T47D (cell line): ENCODE measurements at regions not wholly inside any gene's neighbourhood (a gene's known extent, or its start where the extent isn't known, plus 50 kb on each side); places are given as distances from the start of the nearest gene placed in this dataset.
"Not testable (repeated sequence)": the region's sequence is repeated elsewhere in the genome, so short reads cannot be mapped to it uniquely, and the experiment has no call there.

Experiments
- DNase-seq, 2 experiments: peaks; one replicate each; pipeline versions ENCODE4 v3.0.0 to v3.0.0-alpha.2; 2011 to 2012; ENCODE audit warnings: low read depth in 1 of 2, low spot score in 1 of 2
- JUND ChIP-seq: IDR thresholded peaks from 2 replicates; pipeline ENCODE4 v1.6.1; 2012; ENCODE audit warnings: low read depth
- in situ Hi-C: cut with HindIII; loops from 2 replicates; pipeline ENCODE4 v1.10.0; 2016; ENCODE audit warnings: low sequenced_read_pairs, low pct_unique_long_range_greater_than_20kb

DNA sequence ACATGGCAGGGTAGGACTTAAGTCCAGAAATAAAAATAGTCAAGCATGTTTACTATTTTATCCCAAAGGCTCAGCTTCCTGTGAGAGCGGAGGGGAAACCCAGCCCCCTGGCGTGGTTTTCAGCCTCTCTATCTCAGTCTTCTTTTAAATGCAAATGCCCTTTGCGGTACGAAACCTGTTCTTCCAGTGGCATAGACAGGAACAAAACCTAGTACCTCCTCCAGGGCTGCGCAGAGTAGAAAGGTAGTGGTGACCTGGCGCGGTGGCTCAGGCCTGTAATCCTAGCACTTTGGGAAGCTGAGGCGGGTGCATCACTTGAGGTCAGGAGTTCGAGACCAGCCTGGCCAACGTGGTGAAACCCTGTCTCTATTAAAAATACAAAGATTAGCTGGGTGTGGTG is 181.3 kb upstream of the FOXK1 start:
- TF ChIP-seq JUND = no peak
- DNase-seq = peak in 1 of 2 experiments; percentile 40
- in situ Hi-C loops = no loop called here

DNA sequence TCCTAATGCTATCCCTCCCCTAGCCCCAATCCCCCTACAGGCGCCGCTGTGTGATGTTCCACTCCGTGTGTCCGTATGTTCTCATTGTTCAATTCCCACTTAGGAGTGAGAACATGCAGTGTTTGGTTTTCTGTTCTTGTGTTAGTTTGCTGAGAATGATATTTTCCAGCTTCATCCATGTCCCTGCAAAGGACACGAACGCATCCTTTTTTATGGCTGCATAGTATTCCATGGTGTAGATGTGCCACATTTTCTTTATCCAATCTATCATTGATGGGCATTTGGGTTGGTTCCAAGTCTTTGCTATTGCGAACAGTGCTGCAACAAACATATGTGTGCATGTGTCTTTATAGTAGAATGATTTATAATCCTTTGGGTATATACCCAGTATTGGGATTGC is 174.2 kb upstream of the FOXK1 start:
- DNase-seq, in situ Hi-C loops: not testable (repeated sequence)

DNA sequence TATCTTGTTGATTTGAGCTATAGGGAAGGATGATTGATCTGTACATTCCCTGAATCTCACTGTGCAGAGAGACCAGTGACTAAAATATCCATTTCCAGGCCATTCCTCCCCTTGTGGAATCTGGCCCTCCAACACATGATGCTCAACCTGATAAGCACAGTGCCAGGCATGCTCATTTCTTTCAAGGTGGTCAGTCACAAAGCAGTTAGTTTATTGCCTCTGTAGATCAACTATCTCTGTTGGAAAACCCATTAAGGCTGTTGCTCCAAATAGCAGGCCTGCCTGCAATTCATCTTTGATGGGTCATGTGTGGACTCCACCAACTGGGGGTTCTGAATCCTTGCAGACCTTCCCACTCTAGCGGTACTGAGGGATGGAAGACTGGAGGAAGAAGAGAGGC is 168.6 kb upstream of the FOXK1 start:
- in situ Hi-C loops = no loop called here
- no peak for TF ChIP-seq JUND
- DNase-seq = no peak

DNA sequence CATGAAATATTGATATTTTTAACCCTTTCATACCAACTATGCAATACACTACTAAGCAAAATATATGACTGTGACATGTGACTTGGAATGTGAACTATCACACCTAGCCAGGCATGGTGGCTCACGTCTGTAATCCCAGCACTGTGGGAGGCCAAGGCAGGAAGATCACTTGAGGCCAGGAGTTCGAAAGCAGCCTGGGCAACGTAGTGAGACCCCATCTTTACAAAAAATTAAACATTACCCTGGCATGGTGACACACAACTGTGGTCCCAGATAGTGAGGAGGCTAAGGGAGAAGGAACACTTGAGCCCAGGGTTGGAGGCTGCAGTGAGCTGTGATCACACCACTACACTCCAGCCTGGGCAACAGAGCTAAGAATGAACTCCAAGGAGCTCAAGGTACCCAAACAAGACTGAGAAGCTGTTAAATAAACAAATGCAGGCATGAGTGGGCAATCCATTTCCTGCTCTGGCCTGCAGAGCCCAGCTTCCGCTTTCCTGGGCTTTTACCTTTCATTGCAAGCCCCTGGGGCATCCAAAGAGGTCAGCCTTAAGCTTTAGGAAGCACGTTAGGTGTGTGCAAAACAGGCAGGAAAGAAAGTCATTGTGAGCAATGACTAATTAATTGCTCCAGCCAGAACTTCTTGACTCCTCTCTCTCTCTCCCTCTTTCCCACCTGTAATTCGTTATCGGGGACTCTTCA is 162.1 kb upstream of the FOXK1 start:
- in situ Hi-C loops = no loop called here

DNA sequence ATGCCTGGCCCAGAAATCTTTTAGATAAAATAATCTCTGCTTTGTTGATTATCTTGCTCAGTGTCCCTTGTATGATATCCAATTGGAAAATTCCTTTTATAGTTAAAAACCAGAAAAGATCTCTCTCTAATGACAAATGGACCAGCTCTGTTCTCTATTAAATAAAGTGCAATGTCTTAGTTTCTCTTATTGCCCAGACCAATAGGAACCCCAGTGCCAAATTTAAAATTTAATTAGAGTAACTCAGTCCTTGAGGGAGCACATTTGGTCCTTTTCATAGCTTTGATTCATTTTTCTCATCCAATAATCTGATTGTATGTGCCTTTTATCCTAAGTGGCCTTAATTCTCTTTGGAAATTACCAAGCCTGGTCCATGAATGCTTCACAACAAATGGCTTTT is 158.9 kb upstream of the FOXK1 start:
- no peak for TF ChIP-seq JUND
- in situ Hi-C loops = no loop called here

More for the DNA sequence above, 162.1 kb upstream of the FOXK1 start:
- TF ChIP-seq JUND = no peak
- no peak for DNase-seq

DNA sequence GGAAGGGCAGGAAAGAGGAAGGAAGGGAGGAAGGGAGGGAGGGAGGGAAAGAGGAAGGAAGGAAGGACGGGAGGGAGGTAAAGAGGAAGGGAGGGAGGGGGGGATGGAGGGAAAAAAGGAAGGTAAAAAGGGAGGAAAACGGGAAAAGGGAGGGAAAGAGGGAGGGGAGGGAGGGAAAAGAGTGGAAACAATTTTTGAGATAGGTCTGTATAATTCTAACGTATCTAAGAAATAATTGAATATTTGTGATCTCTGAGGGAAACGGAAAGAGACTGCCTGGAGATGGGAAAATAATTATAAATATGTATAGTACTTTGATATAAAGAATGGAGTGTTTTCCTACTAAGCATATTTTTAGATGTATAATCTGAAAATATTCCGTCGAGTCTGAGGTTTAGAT is 158.2 kb upstream of the FOXK1 start:
- no peak for DNase-seq
- in situ Hi-C loops = no loop called here
- no peak for TF ChIP-seq JUND

More for the DNA sequence above, 158.9 kb upstream of the FOXK1 start:
- DNase-seq = no peak

DNA sequence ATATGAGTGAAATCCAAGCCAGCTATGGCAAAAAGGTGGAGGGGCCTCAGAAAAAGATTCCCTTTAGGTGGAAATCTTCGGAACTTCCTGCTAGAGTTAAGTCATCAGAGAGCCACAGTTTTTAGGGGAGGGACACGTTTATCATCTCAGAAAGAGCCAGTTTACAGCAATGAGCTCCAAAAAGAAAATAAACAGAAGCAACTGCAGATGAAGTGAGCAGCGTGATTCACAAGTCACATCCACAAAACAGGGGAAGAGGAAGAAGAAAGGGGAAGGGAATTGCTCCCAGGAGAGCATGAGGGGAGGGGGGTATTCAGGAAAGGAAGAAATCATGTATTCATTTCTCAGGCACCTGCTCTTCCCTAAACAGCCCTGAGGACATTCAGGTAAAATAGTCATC is 156.2 kb upstream of the FOXK1 start:
- no peak for DNase-seq
- in situ Hi-C loops = no loop called here
- TF ChIP-seq JUND = no peak

DNA sequence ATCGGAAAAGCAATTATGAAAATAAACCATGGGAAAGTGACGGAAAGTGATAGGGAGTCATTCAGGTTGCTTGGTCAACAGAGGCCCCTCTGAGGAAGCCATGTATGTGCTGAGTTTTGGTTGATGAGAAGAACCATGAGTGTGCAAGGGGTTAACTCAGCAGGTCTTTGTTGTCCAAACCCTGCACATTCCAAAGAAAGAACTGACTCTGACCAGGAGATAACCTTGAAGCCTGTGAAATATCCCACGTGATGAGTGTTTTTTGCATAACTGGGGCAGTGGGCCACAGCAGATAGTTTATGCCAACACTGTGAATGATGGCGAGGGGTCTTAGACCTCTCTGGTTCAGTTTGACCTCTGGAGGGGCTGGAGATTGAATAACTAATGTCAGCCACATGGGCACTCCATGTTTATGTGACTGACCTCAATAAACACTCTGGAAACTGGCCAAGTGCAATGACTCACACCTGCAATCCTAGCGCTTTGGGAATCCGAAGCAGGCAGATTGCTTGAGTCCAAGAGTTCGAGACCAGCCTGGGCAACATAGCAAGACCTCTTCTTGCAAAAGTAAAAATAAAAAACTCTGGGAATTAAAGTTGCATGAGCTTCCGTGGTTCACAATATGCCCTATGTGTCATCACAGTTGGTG is 154.0 kb upstream of the FOXK1 start:
- TF ChIP-seq JUND = no peak
- no peak for DNase-seq
- in situ Hi-C loops = no loop called here

DNA sequence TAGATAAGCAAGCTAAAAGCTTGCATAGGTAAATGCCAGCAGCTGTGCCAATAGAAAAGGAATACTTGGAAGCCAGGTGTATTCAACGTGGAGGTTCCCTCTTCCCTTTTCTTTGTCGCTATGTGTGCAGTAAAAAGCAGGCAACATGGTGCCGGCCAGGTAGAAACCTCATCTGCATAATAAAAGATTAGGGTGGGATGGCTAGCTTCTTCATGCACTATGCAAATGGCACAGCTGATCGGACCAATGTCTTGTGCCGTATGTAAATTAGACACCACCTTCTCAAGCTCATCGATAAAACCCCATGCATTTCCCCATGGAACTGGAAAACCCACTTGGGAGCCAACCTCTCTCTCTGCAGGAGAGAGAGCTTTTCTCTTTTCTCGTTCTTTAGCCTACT is 150.9 kb upstream of the FOXK1 start:
- no peak for TF ChIP-seq JUND
- peak in 1 of 2 experiments; percentile 85 for DNase-seq
- in situ Hi-C loops = no loop called here

DNA sequence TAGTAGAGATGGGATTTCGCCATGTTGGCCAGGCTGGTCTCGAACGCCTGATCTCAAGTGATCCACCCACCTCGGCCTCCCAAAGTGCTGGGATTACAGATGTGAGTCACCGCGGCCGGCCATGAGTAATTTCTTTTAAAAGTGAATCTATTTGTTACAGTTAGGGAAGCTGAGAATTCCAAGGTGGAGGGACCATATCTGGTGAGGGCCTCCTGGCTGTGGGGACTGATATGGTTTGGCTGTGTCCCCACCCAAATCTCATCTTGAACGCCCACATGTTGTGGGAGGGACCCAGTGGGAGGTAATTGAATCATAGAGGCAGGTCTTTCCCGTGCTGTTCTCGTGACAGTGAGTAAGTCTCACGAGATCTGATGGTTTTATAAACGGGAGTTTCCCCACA is 148.8 kb upstream of the FOXK1 start:
- DNase-seq, in situ Hi-C loops: not testable (repeated sequence)

DNA sequence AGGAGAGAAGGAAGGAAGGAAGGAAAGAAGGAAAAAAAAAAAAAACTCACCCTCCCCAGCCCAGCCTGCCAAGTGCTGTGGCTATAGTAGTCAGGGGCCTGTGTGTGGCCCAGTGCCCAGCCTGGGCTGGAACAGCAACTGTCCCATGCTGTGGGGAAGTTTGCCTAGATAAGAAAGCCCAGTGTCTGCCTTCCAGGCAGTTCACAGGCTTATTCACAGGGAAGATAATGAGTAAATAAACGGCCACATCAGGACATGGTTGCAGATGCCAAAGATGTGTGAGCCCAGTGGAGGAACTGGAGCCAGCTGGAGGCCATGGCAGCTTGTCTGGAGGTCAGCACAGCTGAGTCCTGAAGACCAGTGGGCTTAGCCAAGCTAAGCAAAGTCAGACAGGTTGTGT is 132.4 kb upstream of the FOXK1 start:
- in situ Hi-C loops = no loop called here
- TF ChIP-seq JUND = no peak
- DNase-seq = no peak

DNA sequence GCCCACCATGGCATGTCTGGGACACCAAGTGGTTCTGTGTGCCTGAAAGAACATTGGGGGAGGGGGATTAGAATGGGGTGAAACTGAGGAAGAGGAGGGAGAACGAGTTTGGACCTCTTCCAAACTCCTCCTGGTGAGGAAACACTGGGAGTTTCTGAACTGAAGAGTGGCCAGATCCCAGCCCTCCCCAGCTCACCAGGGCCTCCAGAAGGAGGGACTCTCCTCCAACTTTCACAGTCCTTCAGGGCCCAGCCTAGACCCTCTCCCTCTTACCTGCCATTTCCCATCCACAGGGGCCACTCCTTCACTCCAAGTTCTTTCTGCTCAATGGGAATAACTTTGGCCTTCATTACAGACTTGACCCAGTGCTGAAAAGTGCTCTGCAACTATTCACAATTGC is 132.0 kb upstream of the FOXK1 start:
- no peak for DNase-seq
- in situ Hi-C loops = no loop called here
- TF ChIP-seq JUND = no peak

DNA sequence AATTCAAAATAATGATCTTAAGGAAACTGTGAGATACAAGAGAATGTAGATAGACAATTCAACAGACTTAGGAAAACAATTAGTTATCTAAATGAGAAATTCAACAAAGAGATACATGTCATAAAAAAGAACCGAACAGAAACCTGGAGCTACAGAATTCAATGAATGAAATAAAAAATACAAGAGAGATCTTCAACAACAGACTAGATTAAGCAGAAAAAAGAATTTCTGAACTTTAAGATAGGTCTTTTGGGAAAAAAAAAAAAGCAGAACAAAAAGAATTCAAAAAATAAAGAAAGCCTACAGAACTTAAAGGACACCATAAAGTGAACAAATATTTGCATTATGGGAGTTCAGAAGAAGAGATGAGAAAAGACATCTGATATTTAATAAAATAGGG is 129.1 kb upstream of the FOXK1 start:
- in situ Hi-C loops = no loop called here
- TF ChIP-seq JUND = no peak
- DNase-seq = no peak
